Astrocyte (in vitro differentiated cells and primary cell): ENCODE measurements at regions not wholly inside any gene's neighbourhood (a gene's known extent, or its start where the extent isn't known, plus 50 kb on each side); places are given as distances from the start of the nearest gene placed in this dataset.

Experiments
- DNase-seq: peaks from one replicate; pipeline ENCODE4 v3.0.0-alpha.2; 2010; ENCODE audit warnings: low read depth
- FAIRE-seq: peaks from 2 replicates; lab custom pipeline; 2011; peaks lifted over from hg19 to GRCh38; lab: Jason Lieb, UNC
- H2AFZ ChIP-seq: 2 replicates; pipeline ENCODE4 v1.6.0; 2012; ENCODE audit warnings: low read depth, low read length, inconsistent platforms
- H3K27ac ChIP-seq: 2 replicates; pipeline ENCODE4 v1.5.1; 2011; ENCODE audit warnings: low read depth, low read length, inconsistent platforms
- H3K27me3 ChIP-seq: 2 replicates; pipeline ENCODE4 v1.6.0; 2011; ENCODE audit warnings: low read length, inconsistent platforms; ENCODE audit not compliant: insufficient read depth
- H3K36me3 ChIP-seq: 2 replicates; pipeline ENCODE4 v1.5.1; 2011; ENCODE audit warnings: low read length, inconsistent platforms; ENCODE audit not compliant: insufficient read depth
- H3K4me1 ChIP-seq: 2 replicates; pipeline ENCODE4 v1.5.1; 2011; ENCODE audit warnings: low read length, inconsistent platforms; ENCODE audit not compliant: insufficient read depth
- H3K4me2 ChIP-seq: 2 replicates; pipeline ENCODE4 v1.6.0; 2012; ENCODE audit warnings: low read length, inconsistent platforms
- H3K4me3 ChIP-seq: 2 replicates; pipeline ENCODE4 v1.5.1; 2011; ENCODE audit warnings: low read depth, mild to moderate bottlenecking, low read length, inconsistent platforms; ENCODE audit not compliant: insufficient read depth
- H3K79me2 ChIP-seq: 2 replicates; pipeline ENCODE4 v1.6.0; 2012; ENCODE audit warnings: mild to moderate bottlenecking, low read length, inconsistent platforms; ENCODE audit not compliant: insufficient read depth
- H3K9ac ChIP-seq: 2 replicates; pipeline ENCODE4 v1.6.0; 2012; ENCODE audit warnings: mild to moderate bottlenecking, low read length, inconsistent platforms
- H3K9me3 ChIP-seq: 2 replicates; pipeline ENCODE4 v1.5.1; 2012; ENCODE audit warnings: low read depth, mild to moderate bottlenecking, low read length, inconsistent platforms; ENCODE audit not compliant: insufficient read depth
- H4K20me1 ChIP-seq: 2 replicates; pipeline ENCODE4 v1.6.0; 2012; ENCODE audit warnings: low read length, inconsistent platforms; ENCODE audit not compliant: insufficient read depth
- H3K27ac Mint-ChIP-seq: one replicate; pipeline ENCODE4 v1.8.0; 2021; ENCODE audit warnings: mild to moderate bottlenecking, mixed read lengths; ENCODE audit not compliant: unreplicated experiment
- H3K27me3 Mint-ChIP-seq: one replicate; pipeline ENCODE4 v1.8.0; 2021; ENCODE audit warnings: low read depth, mixed read lengths; ENCODE audit not compliant: unreplicated experiment
- H3K36me3 Mint-ChIP-seq: one replicate; pipeline ENCODE4 v1.8.0; 2021; ENCODE audit warnings: low read depth, mixed read lengths; ENCODE audit not compliant: unreplicated experiment
- H3K4me1 Mint-ChIP-seq: one replicate; pipeline ENCODE4 v1.8.0; 2021; ENCODE audit warnings: low read depth, mixed read lengths; ENCODE audit not compliant: unreplicated experiment
- H3K4me3 Mint-ChIP-seq: one replicate; pipeline ENCODE4 v1.8.0; 2021; ENCODE audit warnings: mild to moderate bottlenecking, moderate library complexity, mixed read lengths; ENCODE audit not compliant: unreplicated experiment
- H3K9me3 Mint-ChIP-seq: one replicate; pipeline ENCODE4 v1.8.0; 2021; ENCODE audit warnings: mild to moderate bottlenecking, mixed read lengths; ENCODE audit not compliant: unreplicated experiment
- EZH2 ChIP-seq: IDR thresholded peaks from 2 replicates; pipeline ENCODE4 v1.6.1; 2012; ENCODE audit warnings: mild to moderate bottlenecking, low read length, inconsistent platforms; ENCODE audit not compliant: insufficient read depth
- TF ChIP-seq, protein P1 (sequence below): IDR thresholded peaks from 2 replicates; pipeline ENCODE4 v1.5.1; 2011; ENCODE audit warnings: low read depth, mild to moderate bottlenecking, inconsistent platforms, low read length, moderate library complexity; ENCODE audit not compliant: insufficient read depth

DNA sequence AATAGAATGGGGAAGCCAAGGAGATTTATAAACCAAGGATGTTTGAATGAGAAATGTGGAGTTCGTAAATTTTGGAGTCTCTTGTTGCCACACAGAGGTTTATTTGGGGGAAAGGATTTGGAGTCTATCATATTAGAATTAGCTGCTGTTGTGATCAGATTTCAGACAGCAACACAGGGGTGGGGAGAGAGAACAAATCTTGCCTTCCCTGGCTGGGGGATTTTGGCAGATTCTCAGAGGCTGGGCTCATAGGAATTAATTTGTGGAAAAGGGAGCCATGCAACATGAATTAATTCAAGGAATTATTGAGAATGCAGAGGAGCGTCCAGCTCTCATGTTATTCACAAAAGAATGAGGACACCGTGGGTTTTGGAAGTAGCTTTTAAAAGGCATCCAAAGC lies 73.9 kb upstream of the PRMT8 start:
- H3K4me1 Mint-ChIP-seq = no peaks in the 10 kb centered on the region
- Histone ChIP-seq H3K79me2 (no peaks in the 10 kb centered on the region), H3K4me1 (no peaks in the 10 kb centered on the region), H3K27me3 (no peaks in the 10 kb centered on the region), H3K9ac (no peak overlapping the region), H3K4me2 (no peak overlapping the region), H4K20me1 (no peaks in the 10 kb centered on the region), H2AFZ (no peak overlapping the region), H3K4me3 (no peak overlapping the region), H3K9me3 (no peaks in the 10 kb centered on the region), H3K36me3 (no peaks in the 10 kb centered on the region), H3K27ac (no peak overlapping the region)
- FAIRE-seq (no peak), DNase-seq (no peak)
- peaks cover 61% of the 10 kb centered on the region for H3K27me3 Mint-ChIP-seq
- no peaks in the 10 kb centered on the region for H3K9me3 Mint-ChIP-seq
- H3K4me3 Mint-ChIP-seq = no peak overlapping the region
- peaks cover 3% of the 10 kb centered on the region for H3K36me3 Mint-ChIP-seq
- TF ChIP-seq, protein P1, sequence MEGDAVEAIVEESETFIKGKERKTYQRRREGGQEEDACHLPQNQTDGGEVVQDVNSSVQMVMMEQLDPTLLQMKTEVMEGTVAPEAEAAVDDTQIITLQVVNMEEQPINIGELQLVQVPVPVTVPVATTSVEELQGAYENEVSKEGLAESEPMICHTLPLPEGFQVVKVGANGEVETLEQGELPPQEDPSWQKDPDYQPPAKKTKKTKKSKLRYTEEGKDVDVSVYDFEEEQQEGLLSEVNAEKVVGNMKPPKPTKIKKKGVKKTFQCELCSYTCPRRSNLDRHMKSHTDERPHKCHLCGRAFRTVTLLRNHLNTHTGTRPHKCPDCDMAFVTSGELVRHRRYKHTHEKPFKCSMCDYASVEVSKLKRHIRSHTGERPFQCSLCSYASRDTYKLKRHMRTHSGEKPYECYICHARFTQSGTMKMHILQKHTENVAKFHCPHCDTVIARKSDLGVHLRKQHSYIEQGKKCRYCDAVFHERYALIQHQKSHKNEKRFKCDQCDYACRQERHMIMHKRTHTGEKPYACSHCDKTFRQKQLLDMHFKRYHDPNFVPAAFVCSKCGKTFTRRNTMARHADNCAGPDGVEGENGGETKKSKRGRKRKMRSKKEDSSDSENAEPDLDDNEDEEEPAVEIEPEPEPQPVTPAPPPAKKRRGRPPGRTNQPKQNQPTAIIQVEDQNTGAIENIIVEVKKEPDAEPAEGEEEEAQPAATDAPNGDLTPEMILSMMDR = no peak
- no peak for TF ChIP-seq EZH2
- no peak overlapping the region for H3K27ac Mint-ChIP-seq

DNA sequence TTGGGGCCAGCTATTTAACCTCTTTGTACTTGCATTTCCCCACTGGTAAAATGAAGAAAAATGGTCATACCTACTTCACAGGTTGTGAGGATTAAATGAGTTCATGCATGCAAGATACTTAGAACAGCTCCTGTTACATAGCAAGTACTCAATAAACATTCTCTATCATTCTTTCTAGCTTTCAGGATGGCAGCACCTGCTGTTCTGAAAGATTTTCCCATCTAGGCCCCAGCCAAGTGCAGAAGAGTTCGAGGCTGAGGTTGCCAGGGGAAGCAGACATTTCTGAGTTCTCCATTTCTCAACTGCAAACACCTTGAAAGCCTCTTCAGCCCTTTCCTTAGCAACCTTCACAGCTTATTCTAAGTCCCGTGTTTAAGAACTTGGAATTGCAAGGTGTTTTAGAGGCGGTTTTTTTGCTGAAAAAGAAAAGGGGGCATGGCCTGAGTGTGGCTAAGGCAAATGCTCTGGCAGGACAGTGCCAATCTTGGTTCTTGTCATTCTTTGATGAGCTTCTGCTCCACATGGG lies 73.0 kb upstream of the PRMT8 start:
- no peak overlapping the region for H3K9ac ChIP-seq
- no peaks in the 10 kb centered on the region for H3K79me2 ChIP-seq
- no peak overlapping the region for H3K4me2 ChIP-seq
- Mint-ChIP-seq H3K27me3 (peaks cover 67% of the 10 kb centered on the region), H3K27ac (no peak overlapping the region), H3K9me3 (peaks cover 7% of the 10 kb centered on the region), H3K4me3 (no peak overlapping the region), H3K36me3 (peaks cover 3% of the 10 kb centered on the region), H3K4me1 (no peaks in the 10 kb centered on the region)
- no peak for DNase-seq
- H4K20me1 ChIP-seq = no peaks in the 10 kb centered on the region
- no peak for TF ChIP-seq EZH2
- TF ChIP-seq, protein P1 = no peak
- H3K9me3 ChIP-seq = no peaks in the 10 kb centered on the region
- no peak overlapping the region for H3K27ac ChIP-seq
- no peak for FAIRE-seq
- no peak overlapping the region for H2AFZ ChIP-seq
- no peaks in the 10 kb centered on the region for H3K36me3 ChIP-seq
- no peak overlapping the region for H3K4me3 ChIP-seq
- no peaks in the 10 kb centered on the region for H3K27me3 ChIP-seq
- no peaks in the 10 kb centered on the region for H3K4me1 ChIP-seq

DNA sequence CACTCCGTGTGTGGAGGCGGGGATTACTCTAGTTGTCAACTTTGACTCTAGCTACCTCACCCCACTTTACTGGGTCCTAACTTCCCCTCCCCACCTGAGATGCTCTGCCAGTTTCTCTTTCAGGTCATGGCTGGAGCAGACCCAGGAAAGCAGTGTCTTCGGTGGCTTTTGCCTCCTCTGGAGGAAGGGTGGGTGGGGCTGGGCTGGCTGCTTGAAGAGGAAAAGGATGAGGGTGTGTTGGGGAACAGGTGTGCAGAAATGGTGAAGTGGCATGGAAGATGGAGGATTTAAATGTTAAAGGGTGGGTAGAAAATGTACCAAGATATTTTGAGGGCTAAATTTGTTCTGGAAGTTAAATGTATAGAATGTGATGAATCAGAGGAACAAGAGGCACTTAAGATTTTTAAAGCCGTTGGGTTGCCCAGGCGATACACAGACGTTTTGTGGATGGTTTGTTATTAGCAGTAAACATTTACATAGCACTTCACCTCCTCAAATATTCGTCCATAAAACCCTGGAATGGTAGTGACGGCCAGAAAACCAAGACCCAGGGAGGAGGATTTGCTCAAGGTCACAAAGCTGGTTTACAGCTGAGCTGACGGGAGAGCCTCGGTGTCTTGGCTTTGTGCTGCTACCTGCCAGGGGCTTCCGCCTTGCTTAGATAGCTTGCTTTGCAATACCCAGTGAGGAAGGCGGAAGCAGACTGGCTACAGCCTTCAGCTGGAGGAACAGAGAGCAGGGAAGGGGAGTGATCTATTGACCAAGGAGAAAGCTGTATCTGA lies 72.2 kb upstream of the PRMT8 start:
- DNase-seq (no peak), FAIRE-seq (no peak)
- Histone ChIP-seq H3K9me3 (no peaks in the 10 kb centered on the region), H3K79me2 (no peaks in the 10 kb centered on the region), H3K27me3 (no peaks in the 10 kb centered on the region), H3K9ac (no peak overlapping the region), H3K4me3 (no peak overlapping the region), H2AFZ (no peak overlapping the region), H3K27ac (no peak overlapping the region), H3K4me1 (no peaks in the 10 kb centered on the region), H3K36me3 (no peaks in the 10 kb centered on the region), H4K20me1 (no peaks in the 10 kb centered on the region), H3K4me2 (no peak overlapping the region)
- Mint-ChIP-seq H3K27ac (no peak overlapping the region), H3K27me3 (peaks cover 69% of the 10 kb centered on the region), H3K9me3 (peaks cover 13% of the 10 kb centered on the region), H3K36me3 (peaks cover 1% of the 10 kb centered on the region), H3K4me1 (no peaks in the 10 kb centered on the region), H3K4me3 (no peak overlapping the region)
- TF ChIP-seq, protein P1 = no peak
- no peak for TF ChIP-seq EZH2
